HUES6 (cell line): ENCODE measurements at regions not wholly inside any gene's neighbourhood (a gene's known extent, or its start where the extent isn't known, plus 50 kb on each side); places are given as distances from the start of the nearest gene placed in this dataset.

Experiments
- H3K27ac ChIP-seq: 2 replicates; pipeline ENCODE4 v1.7.0; 2013; ENCODE audit warnings: low read depth, mild to moderate bottlenecking, low read length, inconsistent platforms
- H3K27me3 ChIP-seq: 2 replicates; pipeline ENCODE4 v1.6.1; 2013; ENCODE audit warnings: low read length; ENCODE audit not compliant: control insufficient read depth, insufficient read depth
- H3K36me3 ChIP-seq: 2 replicates; pipeline ENCODE4 v1.6.1; 2013; ENCODE audit warnings: low read length; ENCODE audit not compliant: control insufficient read depth, insufficient read depth
- H3K4me1 ChIP-seq: 2 replicates; pipeline ENCODE4 v1.6.1; 2013; ENCODE audit warnings: low read length; ENCODE audit not compliant: control insufficient read depth, insufficient read depth
- H3K4me3 ChIP-seq: 2 replicates; pipeline ENCODE4 v1.5.1; 2013; ENCODE audit warnings: low read depth, low read length
- H3K9ac ChIP-seq: one replicate; pipeline ENCODE4 v1.6.1; 2013; ENCODE audit warnings: mild to moderate bottlenecking, low read length
- H3K9me3 ChIP-seq: 2 replicates; pipeline ENCODE4 v1.6.1; 2013; ENCODE audit warnings: low read depth, low read length; ENCODE audit not compliant: control insufficient read depth, insufficient read depth

DNA sequence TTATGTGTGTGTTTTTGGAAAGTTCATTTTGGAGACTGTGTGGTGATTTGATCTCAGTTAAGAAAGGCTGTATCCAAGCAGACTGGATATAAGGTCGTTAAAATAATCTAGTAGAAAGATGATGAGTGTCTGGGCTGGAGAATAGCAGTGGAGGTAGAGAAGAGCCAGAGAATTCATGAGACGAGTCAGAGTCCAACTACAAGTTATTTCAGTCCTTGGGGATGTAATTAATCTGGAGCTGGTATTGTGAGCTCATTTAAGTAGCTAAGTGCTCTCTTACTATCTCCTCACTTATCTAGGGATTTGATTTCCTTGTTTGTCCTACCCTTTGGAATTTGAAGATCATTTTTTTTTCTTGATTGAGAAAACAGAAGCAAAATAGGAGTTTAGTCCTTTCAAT is 1219.0 kb upstream of the ADGRL4 start:
- Histone ChIP-seq H3K36me3 (no peaks in the 10 kb centered on the region), H3K27me3 (no peaks in the 10 kb centered on the region), H3K4me1 (no peaks in the 10 kb centered on the region), H3K9ac (no peak overlapping the region), H3K27ac (no peak overlapping the region), H3K9me3 (no peaks in the 10 kb centered on the region), H3K4me3 (no peak overlapping the region)

DNA sequence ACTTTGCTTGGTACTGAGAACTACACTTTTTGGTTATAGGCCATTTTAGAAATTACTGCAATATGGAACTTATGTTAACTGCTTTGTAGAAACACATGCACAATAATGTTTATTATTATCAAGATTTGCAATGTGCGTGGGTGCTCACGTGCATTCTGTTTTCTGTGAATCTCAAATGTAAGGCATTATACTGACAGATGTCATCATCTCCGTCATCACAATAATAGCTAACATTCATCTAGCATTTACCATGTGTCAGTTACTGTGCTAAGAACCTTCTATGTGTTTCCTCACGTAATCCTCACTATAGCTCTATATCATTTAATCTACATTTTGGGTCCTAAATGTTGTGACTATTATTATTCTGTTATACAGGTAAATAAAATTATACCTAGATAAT is 1214.8 kb upstream of the ADGRL4 start:
- no peak overlapping the region for H3K27ac ChIP-seq
- H3K4me3 ChIP-seq: no peak overlapping the region
- no peaks in the 10 kb centered on the region for H3K9me3 ChIP-seq
- H3K9ac ChIP-seq: no peak overlapping the region
- H3K36me3 ChIP-seq: no peaks in the 10 kb centered on the region
- no peaks in the 10 kb centered on the region for H3K4me1 ChIP-seq
- no peaks in the 10 kb centered on the region for H3K27me3 ChIP-seq

DNA sequence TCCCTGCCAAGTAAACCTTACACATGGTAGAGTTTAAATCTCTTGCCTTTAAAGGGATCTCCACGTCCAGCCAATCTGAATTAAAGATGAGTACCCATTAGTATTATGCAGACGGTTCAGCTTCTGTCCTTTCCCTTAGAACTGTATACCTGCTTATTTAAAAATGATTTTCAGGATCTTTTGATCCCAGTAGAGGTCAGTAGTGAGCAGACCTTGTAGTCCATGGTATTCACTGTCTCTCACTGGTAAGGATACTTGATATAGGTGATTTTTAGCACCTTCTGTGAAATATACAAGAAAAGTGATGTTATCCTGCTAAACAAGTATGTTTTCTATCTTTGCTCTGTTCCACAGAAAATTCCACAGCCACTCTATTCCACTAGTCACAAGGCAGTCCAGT is 1211.6 kb upstream of the ADGRL4 start:
- no peaks in the 10 kb centered on the region for H3K4me1 ChIP-seq
- H3K27ac ChIP-seq: no peak overlapping the region
- H3K27me3 ChIP-seq: no peaks in the 10 kb centered on the region
- no peaks in the 10 kb centered on the region for H3K9me3 ChIP-seq
- no peak overlapping the region for H3K9ac ChIP-seq
- no peaks in the 10 kb centered on the region for H3K36me3 ChIP-seq
- H3K4me3 ChIP-seq: no peak overlapping the region

DNA sequence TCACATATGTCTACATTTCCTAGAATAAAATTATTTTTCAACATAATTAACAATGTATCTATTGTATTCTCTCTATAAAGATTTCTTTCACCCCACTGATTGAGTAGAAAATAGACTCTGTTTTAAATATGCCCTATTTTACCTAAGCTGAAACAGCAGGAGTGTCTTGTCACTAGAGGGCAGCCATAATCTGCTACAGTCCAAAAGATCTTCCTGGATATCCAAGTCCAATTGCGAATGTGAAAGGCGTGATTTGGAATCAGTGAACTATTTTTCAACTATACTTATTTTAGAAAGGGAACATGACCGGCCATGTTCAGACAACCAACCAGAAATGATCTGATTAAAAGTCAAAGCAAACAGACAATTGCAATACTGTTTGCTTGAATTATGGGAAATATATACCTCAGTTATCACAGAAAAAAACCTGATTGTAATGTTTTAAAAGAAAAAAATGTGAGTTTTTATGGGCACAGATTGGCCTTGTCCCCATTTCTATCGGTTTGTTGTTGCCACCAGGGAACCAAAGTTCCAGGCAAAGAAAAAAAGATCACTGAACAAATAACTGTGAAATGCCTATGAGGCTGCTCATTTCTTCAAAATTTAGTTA is 1211.0 kb upstream of the ADGRL4 start:
- Histone ChIP-seq H3K27ac (no peak overlapping the region), H3K4me1 (no peaks in the 10 kb centered on the region), H3K9me3 (no peaks in the 10 kb centered on the region), H3K36me3 (no peaks in the 10 kb centered on the region), H3K9ac (no peak overlapping the region), H3K27me3 (no peaks in the 10 kb centered on the region), H3K4me3 (no peak overlapping the region)

DNA sequence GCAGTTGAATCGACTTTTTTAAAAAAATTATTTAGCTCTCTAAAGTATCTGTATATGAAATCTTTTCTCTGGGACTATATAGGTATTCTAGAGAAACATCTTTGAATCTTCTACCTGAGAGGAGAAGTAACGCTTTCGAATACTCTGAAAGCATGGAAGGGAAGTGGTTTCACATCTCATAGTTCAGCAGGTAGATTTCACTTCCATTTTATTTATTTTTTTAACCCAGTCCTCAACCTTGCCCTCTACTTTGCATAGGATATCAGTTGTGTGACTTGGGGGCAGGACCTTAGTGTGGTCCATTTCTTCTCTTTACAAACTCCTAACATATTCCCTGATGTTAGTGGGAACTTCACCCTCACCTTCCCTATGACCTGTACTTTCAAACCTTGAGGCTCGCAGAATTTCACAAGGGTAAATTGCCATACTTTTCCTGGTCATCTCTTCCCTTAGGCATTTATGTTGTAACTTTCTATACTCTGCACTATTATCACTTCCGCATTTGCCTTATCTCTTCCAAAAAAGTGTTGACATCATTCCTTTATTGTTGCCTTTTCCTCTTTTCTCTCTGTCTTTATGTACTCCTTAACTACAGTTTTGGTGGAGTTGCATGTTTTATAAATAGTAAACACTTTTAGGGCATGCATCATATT is 1208.5 kb upstream of the ADGRL4 start:
- Histone ChIP-seq H3K4me1 (no peaks in the 10 kb centered on the region), H3K4me3 (no peak overlapping the region), H3K36me3 (no peaks in the 10 kb centered on the region), H3K9ac (no peak overlapping the region), H3K9me3 (no peaks in the 10 kb centered on the region), H3K27ac (no peak overlapping the region), H3K27me3 (no peaks in the 10 kb centered on the region)

DNA sequence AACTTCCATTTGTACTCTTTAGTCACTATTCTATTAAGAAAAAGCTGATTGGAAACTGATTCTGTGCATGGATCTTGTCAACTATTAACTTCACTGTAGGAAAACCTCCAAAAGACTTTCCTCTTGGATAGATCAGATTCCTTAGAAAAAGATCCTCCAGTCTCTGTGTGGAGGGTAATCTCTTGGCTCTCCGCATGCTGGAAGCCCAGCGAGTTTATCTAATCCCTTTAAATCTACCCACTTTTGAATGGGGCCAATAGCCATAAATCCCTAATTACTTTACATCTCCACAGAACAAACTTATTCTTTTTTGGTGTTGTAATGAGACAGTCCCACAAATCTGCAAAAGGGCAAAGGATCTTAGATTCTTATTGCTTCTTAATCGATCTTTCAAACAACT is 1206.4 kb upstream of the ADGRL4 start:
- H3K27ac ChIP-seq: no peak overlapping the region
- H3K9me3 ChIP-seq: no peaks in the 10 kb centered on the region
- H3K36me3 ChIP-seq: no peaks in the 10 kb centered on the region

DNA sequence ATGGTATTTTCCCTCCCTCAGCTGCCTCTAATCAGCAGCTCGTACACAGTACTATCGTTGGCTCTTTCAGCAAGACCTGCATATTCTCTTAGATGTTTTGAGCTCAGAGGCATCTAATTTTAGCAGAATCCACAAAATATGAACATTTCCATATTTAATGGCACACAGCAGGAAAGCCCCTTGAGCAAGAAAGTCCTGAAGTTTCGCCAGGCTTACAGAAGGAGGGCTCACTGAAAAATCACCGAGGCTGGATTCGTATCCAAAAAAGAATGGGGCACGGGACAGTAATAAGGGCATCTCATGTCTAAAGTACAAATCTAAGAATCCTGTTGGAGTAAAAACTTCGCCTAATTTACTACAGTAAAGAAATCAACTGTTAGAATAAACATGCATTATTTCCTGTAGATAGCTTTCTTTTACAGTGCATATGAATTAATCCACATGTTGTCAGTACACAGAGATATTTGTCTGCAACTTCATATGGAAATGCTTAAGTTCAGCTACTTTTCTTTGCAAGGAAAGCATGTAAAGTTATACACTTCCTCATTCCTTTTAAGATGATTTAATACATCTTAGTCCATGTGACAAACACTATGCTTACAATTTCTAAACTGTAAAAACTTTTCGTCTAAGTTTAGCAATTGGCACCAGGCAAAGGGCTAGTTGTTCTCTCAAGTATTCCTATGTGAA is 1205.3 kb upstream of the ADGRL4 start:
- no peaks in the 10 kb centered on the region for H3K36me3 ChIP-seq
- no peaks in the 10 kb centered on the region for H3K4me1 ChIP-seq
- H3K9me3 ChIP-seq: no peaks in the 10 kb centered on the region
- no peak overlapping the region for H3K4me3 ChIP-seq
- H3K27me3 ChIP-seq: no peaks in the 10 kb centered on the region
- no peak overlapping the region for H3K9ac ChIP-seq
- H3K27ac ChIP-seq: no peak overlapping the region

More for the DNA sequence above, 1206.4 kb upstream of the ADGRL4 start:
- Histone ChIP-seq H3K4me1 (no peaks in the 10 kb centered on the region), H3K9ac (no peak overlapping the region), H3K4me3 (no peak overlapping the region), H3K27me3 (no peaks in the 10 kb centered on the region)

DNA sequence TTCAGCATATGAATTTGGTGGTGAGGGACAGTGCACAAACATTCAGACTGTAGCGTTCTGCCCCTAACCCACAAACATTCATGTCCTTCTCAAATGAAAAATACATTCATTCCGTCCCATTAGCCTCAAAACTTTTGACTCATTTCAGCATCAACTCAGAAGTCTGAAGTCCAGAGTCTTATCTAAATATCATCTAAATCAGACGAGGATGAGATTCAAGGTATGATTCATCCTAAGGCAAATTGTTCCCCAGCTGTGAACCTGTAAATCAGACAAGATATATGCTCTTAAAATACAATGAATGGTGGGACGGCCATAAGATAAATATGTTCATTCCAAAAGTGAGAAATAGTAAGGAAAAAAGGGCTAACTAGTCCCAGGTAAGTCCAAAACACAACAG is 1195.6 kb upstream of the ADGRL4 start:
- H3K4me1 ChIP-seq: no peaks in the 10 kb centered on the region
- no peak overlapping the region for H3K27ac ChIP-seq
- H3K9me3 ChIP-seq: no peaks in the 10 kb centered on the region
- no peak overlapping the region for H3K9ac ChIP-seq
- H3K36me3 ChIP-seq: no peaks in the 10 kb centered on the region
- no peak overlapping the region for H3K4me3 ChIP-seq
- H3K27me3 ChIP-seq: no peaks in the 10 kb centered on the region

DNA sequence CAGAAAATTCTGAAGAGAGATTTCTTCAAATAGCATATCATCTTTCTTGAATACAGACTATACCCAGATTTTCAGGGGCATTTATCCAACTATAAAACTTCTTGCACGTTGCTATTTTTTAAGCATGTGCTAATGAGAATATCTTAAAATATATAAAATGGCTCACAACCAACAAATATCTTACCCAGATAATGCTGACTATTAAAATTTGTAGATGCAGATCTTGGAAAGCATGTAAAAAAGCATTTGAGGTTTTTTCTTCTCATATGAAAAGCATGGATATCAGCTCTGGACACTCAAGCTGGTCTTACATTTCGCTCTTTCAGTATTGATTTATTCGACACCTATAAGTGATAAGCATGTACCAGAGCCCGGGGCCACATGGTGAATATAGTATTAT is 1187.7 kb upstream of the ADGRL4 start:
- no peaks in the 10 kb centered on the region for H3K36me3 ChIP-seq
- no peak overlapping the region for H3K9ac ChIP-seq
- H3K27me3 ChIP-seq: no peaks in the 10 kb centered on the region
- H3K4me1 ChIP-seq: no peaks in the 10 kb centered on the region; the same call in 1 of the 2 replicates
- H3K4me3 ChIP-seq: no peak overlapping the region
- H3K27ac ChIP-seq: no peak overlapping the region
- H3K9me3 ChIP-seq: no peaks in the 10 kb centered on the region

DNA sequence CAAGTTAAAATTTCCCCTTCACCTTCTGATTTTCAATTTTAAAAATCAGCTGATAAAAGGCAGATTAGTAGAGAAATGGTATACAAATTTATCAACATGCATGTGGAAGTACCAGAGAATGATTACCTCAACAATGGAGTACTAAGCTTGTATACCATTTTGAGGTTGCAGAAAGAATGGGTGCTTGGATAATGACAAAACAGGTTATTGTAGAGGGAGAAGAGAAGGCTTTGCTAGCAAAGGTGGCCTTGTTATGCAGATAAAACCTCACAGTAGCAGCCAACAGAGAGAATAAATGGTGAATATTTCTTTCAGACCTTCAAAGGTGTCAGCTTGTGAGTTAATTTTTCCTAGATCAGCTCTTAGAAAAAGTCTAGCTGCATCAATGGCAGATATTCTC is 1174.9 kb upstream of the ADGRL4 start:
- no peak overlapping the region for H3K9ac ChIP-seq
- no peaks in the 10 kb centered on the region for H3K27me3 ChIP-seq
- no peaks in the 10 kb centered on the region for H3K36me3 ChIP-seq
- H3K4me1 ChIP-seq: no peaks in the 10 kb centered on the region
- no peak overlapping the region for H3K4me3 ChIP-seq
- no peak overlapping the region for H3K27ac ChIP-seq
- H3K9me3 ChIP-seq: no peaks in the 10 kb centered on the region

DNA sequence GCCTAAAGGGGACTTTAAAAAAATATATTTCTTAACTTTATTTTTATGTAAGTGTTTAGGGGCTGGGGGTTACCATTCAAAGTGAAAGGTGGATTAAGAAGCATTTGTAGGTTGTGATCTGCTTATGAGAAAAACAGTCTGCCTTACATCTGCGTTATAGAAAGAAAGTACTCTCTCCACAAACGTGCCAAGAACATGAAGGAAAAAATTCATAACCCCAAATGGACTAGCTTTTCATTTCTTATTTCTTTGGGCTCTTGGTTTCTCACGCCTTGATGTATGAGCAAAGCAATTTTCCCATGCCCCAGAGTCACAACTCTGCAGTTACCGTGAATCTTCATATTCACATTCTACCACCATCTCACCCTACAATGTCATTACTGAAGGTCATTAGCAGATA is 1165.1 kb upstream of the ADGRL4 start:
- no peaks in the 10 kb centered on the region for H3K36me3 ChIP-seq
- no peak overlapping the region for H3K27ac ChIP-seq
- no peaks in the 10 kb centered on the region for H3K27me3 ChIP-seq
- no peaks in the 10 kb centered on the region for H3K4me1 ChIP-seq
- H3K4me3 ChIP-seq: no peak overlapping the region
- no peaks in the 10 kb centered on the region for H3K9me3 ChIP-seq
- no peak overlapping the region for H3K9ac ChIP-seq
